LoVo (cell line): ENCODE measurements at regions not wholly inside any gene's neighbourhood (a gene's known extent, or its start where the extent isn't known, plus 50 kb on each side); places are given as distances from the start of the nearest gene placed in this dataset.
"Not testable (repeated sequence)": the region's sequence is repeated elsewhere in the genome, so short reads cannot be mapped to it uniquely, and the experiment has no call there.

ENCODE experiments used
- DNase-seq: peaks from one replicate; pipeline ENCODE4 v3.0.0-alpha.2; 2016; ENCODE audit warnings: low spot score

- DNase-seq = no peak
Measured at GRCh38 chr5:158261674-158262367, 402.9 kb upstream of the CLINT1 start.

GRCh38 chr5:158256096-158256495, 397.2 kb upstream of the CLINT1 start:
- DNase-seq = no peak

- no peak for DNase-seq
Measured at GRCh38 chr5:158255609-158256008, 396.7 kb upstream of the CLINT1 start.

GRCh38 chr5:158246661-158247060, 387.7 kb upstream of the CLINT1 start:
- DNase-seq = no peak

DNA sequence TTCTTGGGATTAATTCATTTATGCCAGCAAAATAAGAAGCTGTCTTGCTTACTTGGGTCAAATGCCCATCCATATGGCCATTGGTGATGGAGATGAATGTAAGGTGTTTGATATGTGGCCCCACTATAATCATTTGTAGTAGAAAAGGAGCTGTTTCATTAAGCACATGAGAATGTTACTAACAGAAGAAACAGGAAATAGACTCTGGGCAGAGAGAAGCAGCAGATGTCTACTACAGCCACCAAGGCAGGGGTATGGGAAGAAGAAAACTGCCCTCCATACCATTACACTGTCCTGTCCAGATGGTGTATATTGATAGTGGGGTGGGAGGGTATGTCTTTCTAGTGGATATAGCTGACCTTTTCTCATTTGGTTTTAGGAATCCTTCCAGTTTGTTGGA, 386.6 kb upstream of the CLINT1 start:
- no peak for DNase-seq

DNA sequence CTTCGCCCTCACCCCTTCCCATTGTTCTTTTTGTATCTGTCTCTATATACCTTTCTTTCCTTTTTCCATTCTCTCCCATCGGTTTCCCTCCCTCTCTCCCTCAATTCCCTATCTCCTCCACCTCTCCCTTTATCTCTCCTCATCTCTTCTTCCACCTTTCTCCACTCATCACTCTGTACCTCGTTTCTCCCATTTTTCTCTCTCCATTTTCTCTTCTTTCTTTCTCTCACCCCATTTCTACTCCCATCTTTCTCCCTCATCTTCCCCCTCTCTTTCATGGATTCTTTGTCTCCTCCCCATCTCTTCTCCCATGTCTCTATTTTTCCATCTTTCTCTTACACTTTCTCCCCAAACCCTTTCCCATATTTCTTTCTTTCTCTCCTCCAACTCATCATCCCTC, 385.9 kb upstream of the CLINT1 start:
- no peak for DNase-seq

DNA sequence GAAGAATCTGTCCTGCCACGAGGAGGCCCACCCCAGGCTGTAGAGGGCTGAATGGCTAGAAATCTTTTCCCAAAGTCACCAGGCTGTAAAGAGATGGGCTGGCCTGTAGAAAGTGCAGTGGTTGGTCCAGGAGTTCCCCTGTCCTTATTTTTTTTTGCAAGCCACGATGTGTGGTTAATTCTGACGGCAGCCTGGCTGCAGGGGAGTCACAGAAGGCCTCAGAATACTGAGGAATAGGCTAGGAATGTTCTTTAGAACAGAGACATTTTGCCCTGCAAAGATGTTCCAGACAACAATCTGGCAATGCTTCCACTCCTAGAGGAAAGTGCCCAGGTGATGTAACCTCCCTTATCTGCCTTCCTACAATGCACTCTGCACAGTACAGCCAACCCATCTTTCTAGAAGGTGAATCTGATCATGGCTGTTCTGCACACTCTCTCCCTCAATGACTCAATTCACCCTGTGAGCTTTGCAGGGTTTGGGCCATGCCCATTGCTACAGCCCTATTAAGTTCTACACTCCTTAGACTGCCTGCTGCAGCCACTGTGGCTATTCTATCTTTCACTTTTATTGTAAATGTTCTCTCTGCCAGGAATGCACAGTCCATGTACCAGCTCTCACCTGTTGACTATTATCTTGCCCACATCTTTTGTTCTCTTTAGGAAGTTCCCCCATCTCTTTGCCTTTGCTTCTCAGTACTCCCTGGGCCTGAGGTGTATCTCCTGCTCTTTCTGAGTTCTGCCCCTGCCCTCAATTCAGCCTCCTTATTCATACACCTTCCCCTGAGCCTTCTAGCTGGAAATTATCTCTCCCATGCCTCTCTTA, 377.8 kb upstream of the CLINT1 start:
- DNase-seq = no peak

GRCh38 chr5:158235159-158235547, 376.2 kb upstream of the CLINT1 start:
- no peak for DNase-seq

- no peak for DNase-seq
Measured at GRCh38 chr5:158234323-158235158, 375.6 kb upstream of the CLINT1 start.

- no peak for DNase-seq
Measured at GRCh38 chr5:158233735-158234322, 374.9 kb upstream of the CLINT1 start.

DNA sequence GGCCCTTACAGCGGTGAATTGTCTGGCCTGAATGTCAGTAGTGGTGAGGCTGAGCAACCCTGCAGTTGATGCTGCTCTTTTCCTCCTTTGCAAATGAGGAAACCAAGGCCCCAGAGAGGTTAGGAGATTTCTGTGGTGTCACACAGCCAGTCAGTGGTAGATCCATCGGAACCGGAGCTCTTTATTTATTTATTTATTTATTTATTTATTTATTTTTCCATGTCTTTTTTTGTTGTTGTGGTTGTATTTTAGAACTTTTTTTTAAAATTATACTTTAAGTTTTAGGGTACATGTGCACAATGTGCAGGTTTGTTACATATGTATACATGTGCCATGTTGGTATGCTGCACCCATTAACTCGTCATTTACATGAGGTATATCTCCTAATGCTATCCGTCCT, 368.4 kb upstream of the CLINT1 start:
- DNase-seq = not testable (repeated sequence)

DNA sequence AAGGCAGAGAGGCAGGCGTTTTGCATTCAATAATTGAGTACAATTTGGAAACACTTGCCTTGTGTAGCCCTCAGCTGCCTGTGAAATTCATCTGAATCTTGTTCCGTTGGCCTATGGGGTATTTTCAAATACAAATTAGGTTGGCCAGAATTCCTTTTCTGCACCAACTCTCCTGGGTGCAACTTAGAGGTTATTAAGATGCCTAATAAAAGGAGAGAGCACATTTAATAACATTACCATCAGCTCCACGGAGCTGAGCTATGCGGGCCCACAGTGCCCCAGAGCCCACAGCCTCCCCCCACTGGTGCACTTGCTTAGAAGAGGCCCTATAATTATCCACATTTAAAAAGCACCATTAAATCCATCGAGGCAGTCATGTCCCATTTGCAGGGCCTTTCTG, 367.6 kb upstream of the CLINT1 start:
- no peak for DNase-seq

GRCh38 chr5:158224253-158224652, 365.3 kb upstream of the CLINT1 start:
- DNase-seq = no peak

GRCh38 chr5:158223054-158223600, 364.2 kb upstream of the CLINT1 start:
- no peak for DNase-seq

- no peak for DNase-seq
Measured at GRCh38 chr5:158212917-158213316, 354.0 kb upstream of the CLINT1 start.

DNA sequence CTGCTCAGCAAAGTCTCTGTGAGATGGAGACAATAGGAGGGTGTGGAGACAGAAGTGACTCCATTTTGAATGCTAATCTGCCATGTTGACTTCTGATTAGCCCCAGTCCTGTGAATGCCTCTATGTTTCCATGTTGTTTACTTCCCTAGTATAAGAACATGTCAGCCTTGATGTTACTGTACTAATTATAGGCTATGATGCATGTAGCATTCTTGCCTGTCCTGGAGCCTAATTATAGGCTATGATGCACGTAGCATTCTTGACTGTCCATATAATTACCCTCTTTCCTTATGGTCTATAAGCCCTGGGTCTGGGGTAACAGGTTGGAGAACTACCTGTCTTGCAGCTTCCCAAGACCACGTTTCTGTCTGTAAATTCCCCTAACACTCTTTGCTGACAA, 353.3 kb upstream of the CLINT1 start:
- no peak for DNase-seq

GRCh38 chr5:158209219-158209908, 350.4 kb upstream of the CLINT1 start:
- no peak for DNase-seq

DNA sequence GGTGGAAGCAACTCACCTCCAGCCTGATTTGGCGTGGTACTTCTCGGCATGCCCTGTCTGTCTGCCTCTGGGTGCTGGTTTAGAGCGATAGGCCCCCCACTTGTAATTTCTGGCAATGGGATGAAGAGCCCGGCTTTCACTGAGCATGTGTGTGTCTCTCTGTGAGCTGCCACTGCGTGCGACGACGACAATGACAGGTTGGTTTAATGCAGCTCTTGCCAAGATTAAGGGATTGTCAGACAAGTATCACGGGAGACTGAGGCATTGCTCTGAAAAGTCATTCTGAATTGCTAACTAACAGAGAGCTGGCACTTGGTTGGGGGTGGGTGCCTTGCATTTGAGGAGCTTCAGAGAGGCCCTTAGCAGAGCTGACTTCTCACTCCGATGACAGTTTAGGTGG, 348.8 kb upstream of the CLINT1 start:
- no peak for DNase-seq

GRCh38 chr5:158205992-158206391, 347.0 kb upstream of the CLINT1 start:
- no peak for DNase-seq

- no peak for DNase-seq
Measured at GRCh38 chr5:158203261-158203660, 344.3 kb upstream of the CLINT1 start.

DNA sequence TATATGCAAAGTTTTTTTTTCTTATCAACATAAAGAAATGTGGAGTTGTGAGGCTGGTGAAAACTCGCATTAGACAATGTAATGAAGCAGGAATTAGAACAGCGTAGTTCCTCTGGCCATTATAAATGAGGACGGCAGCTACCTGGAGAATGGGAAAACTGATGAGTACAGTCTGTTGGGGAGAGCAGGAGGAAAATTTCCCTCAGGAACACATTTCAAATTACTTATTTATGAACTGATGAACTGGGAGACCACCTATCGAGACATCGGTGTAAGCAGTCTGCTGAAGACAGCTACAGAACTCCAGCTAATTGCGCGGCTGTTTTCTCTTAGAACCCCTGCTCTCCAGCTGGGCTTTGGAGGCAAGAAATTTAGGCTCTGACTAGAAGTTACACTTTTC, 343.9 kb upstream of the CLINT1 start:
- DNase-seq = no peak
